ENCODE measurements at regions not wholly inside any gene's neighbourhood (a gene's known extent, or its start where the extent isn't known, plus 50 kb on each side); places are given as distances from the start of the nearest gene placed in this dataset.

- no peak overlapping the region for H3K4me3 ChIP-seq (ENCODE audit: low read length)
- no peak for DNase-seq (ENCODE audit: low read depth)
- no peak for TF ChIP-seq CTCF (IDR thresholded peaks at IDR 0.05; ENCODE audit: insufficient read depth, low read depth, low read length, missing control alignments)
These were observed 105.9 kb upstream of the AGBL1 start for GRCh38 chr15:85973584-85974347.

- DNase-seq (ENCODE audit: low read depth): peak; percentile 43
- H3K4me3 ChIP-seq (ENCODE audit: low read length): no peak overlapping the region
- TF ChIP-seq CTCF (IDR thresholded peaks at IDR 0.05; ENCODE audit: insufficient read depth, low read depth, low read length, missing control alignments): no peak
These were observed 105.3 kb upstream of the AGBL1 start for GRCh38 chr15:85974348-85974705.

GRCh38 chr15:85974742-85975141 lies 104.9 kb upstream of the AGBL1 start:
- no peak for DNase-seq (ENCODE audit: low read depth)
- TF ChIP-seq CTCF (IDR thresholded peaks at IDR 0.05; ENCODE audit: insufficient read depth, low read depth, low read length, missing control alignments): no peak
- H3K4me3 ChIP-seq (ENCODE audit: low read length): no peak overlapping the region

- no peak for TF ChIP-seq CTCF (IDR thresholded peaks at IDR 0.05; ENCODE audit: insufficient read depth, low read depth, low read length, missing control alignments)
- DNase-seq (ENCODE audit: low read depth): no peak
- H3K4me3 ChIP-seq (ENCODE audit: low read length): no peak overlapping the region
These were observed 103.6 kb upstream of the AGBL1 start for GRCh38 chr15:85976102-85976501.

GRCh38 chr15:85976986-85977385 lies 102.7 kb upstream of the AGBL1 start:
- H3K4me3 ChIP-seq (ENCODE audit: low read length): no peak overlapping the region
- no peak for TF ChIP-seq CTCF (IDR thresholded peaks at IDR 0.05; ENCODE audit: insufficient read depth, low read depth, low read length, missing control alignments)
- peak; percentile 73 for DNase-seq (ENCODE audit: low read depth)

GRCh38 chr15:85977586-85977985 lies 102.1 kb upstream of the AGBL1 start:
- no peak overlapping the region for H3K4me3 ChIP-seq (ENCODE audit: low read length)
- no peak for DNase-seq (ENCODE audit: low read depth)
- TF ChIP-seq CTCF (IDR thresholded peaks at IDR 0.05; ENCODE audit: insufficient read depth, low read depth, low read length, missing control alignments): no peak

- DNase-seq (ENCODE audit: low read depth): no peak
- H3K4me3 ChIP-seq (ENCODE audit: low read length): no peak overlapping the region
- no peak for TF ChIP-seq CTCF (IDR thresholded peaks at IDR 0.05; ENCODE audit: insufficient read depth, low read depth, low read length, missing control alignments)
These were observed 99.7 kb upstream of the AGBL1 start for GRCh38 chr15:85979929-85980328.
